Tibial nerve (tissue), 3 donors: ENCODE measurements at regions not wholly inside any gene's neighbourhood (a gene's known extent, or its start where the extent isn't known, plus 50 kb on each side); places are given as distances from the start of the nearest gene placed in this dataset.

Source experiments
- CTCF ChIP-seq, 5 experiments: fragments of 200-600 bp in 3 of 5; fragments of 450-650 bp in 2 of 5; sonication (generic) in 3 of 5; IDR thresholded peaks; one replicate each; pipeline ENCODE4 v1.5.1; 2016 to 2019; ENCODE audit warnings: antibody characterized with exemption in 5 of 5, mild to moderate bottlenecking in 3 of 5, moderate library complexity in 2 of 5
- POLR2A ChIP-seq, 2 donors: fragments of 450-650 bp; IDR thresholded peaks; one replicate each; pipeline ENCODE4 v1.6.1; 2017; ENCODE audit warnings: antibody characterized with exemption in 2 of 2, mild to moderate bottlenecking in 2 of 2, moderate library complexity in 2 of 2

DNA sequence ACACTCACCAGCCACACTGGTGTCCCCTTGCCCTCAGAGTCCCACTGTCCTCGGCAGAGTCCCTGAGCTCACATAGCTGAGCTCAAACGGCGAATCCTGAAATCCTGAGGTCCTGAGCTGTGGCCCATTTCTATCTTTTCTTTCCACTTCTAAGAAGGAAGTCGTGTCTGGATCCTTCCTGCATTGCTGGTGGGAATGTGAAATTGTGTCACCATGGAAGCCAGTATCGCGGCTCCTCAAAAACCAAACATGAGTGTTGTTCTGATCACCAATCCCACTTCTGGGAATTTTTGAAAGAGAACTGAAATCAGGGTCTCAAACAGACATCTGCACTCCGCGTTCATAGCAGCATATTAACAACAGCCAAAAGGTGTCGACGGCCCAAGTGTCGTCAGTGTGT lies 244.7 kb downstream of the EIPR1 start:
- TF ChIP-seq CTCF (IDR thresholded peaks at IDR 0.05) (no peak), POLR2A (IDR thresholded peaks at IDR 0.05) (no peak)
